Activated T-helper 2 cell treated with anti-CD3 and anti-CD28 coated beads, Interferon-gamma antibody, Interleukin-2, Interleukin-4, amounts not matched to agents 10 μg/mL and 5 μg/mL and 100 μg/mL, durations not matched to agents 14 hours and 24 hours and 36 hours (primary cell): ENCODE measurements at regions not wholly inside any gene's neighbourhood (a gene's known extent, or its start where the extent isn't known, plus 50 kb on each side); places are given as distances from the start of the nearest gene placed in this dataset.
"Not testable (repeated sequence)": the region's sequence is repeated elsewhere in the genome, so short reads cannot be mapped to it uniquely, and the experiment has no call there.

Experiments
- DNase-seq: peaks from one replicate; pipeline ENCODE4 v3.0.0; 2021; ENCODE audit warnings: low spot score
- H3K27ac Mint-ChIP-seq: one replicate; pipeline ENCODE4 v1.8.0; 2021; ENCODE audit warnings: mixed read lengths
- H3K27me3 Mint-ChIP-seq: one replicate; pipeline ENCODE4 v1.8.0; 2021; ENCODE audit warnings: low read depth, mixed read lengths
- H3K36me3 Mint-ChIP-seq: one replicate; pipeline ENCODE4 v1.8.0; 2021; ENCODE audit warnings: low read depth, mixed read lengths
- H3K4me1 Mint-ChIP-seq: one replicate; pipeline ENCODE4 v1.8.0; 2021; ENCODE audit warnings: low read depth, mixed read lengths
- H3K4me3 Mint-ChIP-seq: one replicate; pipeline ENCODE4 v1.8.0; 2021; ENCODE audit warnings: low read depth, mild to moderate bottlenecking, moderate library complexity, mixed read lengths
- H3K9me3 Mint-ChIP-seq: one replicate; pipeline ENCODE4 v1.8.0; 2021; ENCODE audit warnings: mixed read lengths
- intact Hi-C: fragments of 100-400 bp; cut with micrococcal nuclease; formaldehyde crosslinking; loops from one replicate; pipeline ENCODE4 v1.15.1; 2023

- Mint-ChIP-seq H3K4me3 (no peak overlapping the region), H3K27ac (no peak overlapping the region), H3K36me3 (no peaks in the 10 kb centered on the region), H3K27me3 (peaks cover 16% of the 10 kb centered on the region), H3K4me1 (no peaks in the 10 kb centered on the region), H3K9me3 (peaks cover 13% of the 10 kb centered on the region)
- intact Hi-C loops = no loop called here
- no peak for DNase-seq
Measured at GRCh38 chr1:31515936-31516335, 60.4 kb upstream of the TINAGL1 start.

DNA sequence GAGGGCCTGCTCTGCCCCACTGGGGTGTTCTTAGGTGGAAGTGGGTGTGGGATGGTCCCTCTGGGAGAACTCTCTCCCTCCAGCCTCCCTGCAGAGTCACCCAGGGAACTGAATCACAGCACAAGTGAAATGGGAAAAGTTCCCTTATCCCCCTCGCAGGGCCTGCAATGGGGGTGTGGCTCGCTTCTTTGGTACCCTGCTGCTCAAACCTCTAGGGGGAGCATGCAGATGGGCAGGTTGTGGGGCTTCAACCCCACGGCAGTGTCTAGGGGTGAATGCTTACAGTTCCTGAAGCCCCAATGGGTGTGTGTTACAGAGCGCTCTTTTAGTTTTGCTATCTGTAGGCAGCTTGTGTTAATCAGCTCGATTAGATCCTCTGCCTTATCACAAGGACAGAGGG, 59.0 kb upstream of the TINAGL1 start:
- Mint-ChIP-seq H3K4me1 (no peaks in the 10 kb centered on the region), H3K4me3 (no peak overlapping the region), H3K27ac (no peak overlapping the region), H3K36me3 (no peaks in the 10 kb centered on the region), H3K9me3 (peaks cover 13% of the 10 kb centered on the region), H3K27me3 (peaks cover 17% of the 10 kb centered on the region)
- intact Hi-C loops = no loop called here
- no peak for DNase-seq

GRCh38 chr1:31517986-31518385, 58.3 kb upstream of the TINAGL1 start:
- peaks cover 14% of the 10 kb centered on the region for H3K27me3 Mint-ChIP-seq
- H3K36me3 Mint-ChIP-seq, H3K4me1 Mint-ChIP-seq, intact Hi-C loops, DNase-seq, H3K27ac Mint-ChIP-seq, H3K4me3 Mint-ChIP-seq: not testable (repeated sequence)
- H3K9me3 Mint-ChIP-seq = peaks cover 13% of the 10 kb centered on the region

GRCh38 chr1:31521761-31522555, 54.4 kb upstream of the TINAGL1 start:
- intact Hi-C loops = no loop called here

GRCh38 chr1:31522556-31522845, 53.8 kb upstream of the TINAGL1 start:
- no peaks in the 10 kb centered on the region for H3K4me1 Mint-ChIP-seq
- H3K4me3 Mint-ChIP-seq = no peak overlapping the region
- H3K36me3 Mint-ChIP-seq = no peaks in the 10 kb centered on the region
- peaks cover 13% of the 10 kb centered on the region for H3K27me3 Mint-ChIP-seq
- intact Hi-C loops = no loop called here
- DNase-seq = no peak
- H3K9me3 Mint-ChIP-seq = no peaks in the 10 kb centered on the region
- H3K27ac Mint-ChIP-seq = no peak overlapping the region

More at GRCh38 chr1:31521761-31522555, 54.4 kb upstream of the TINAGL1 start:
- Mint-ChIP-seq H3K27me3 (peaks cover 13% of the 10 kb centered on the region), H3K4me1 (no peaks in the 10 kb centered on the region), H3K27ac (no peak overlapping the region), H3K36me3 (no peaks in the 10 kb centered on the region), H3K9me3 (no peaks in the 10 kb centered on the region), H3K4me3 (no peak overlapping the region)
- DNase-seq = no peak

GRCh38 chr1:31523012-31523411, 53.3 kb upstream of the TINAGL1 start:
- peaks cover 17% of the 10 kb centered on the region for H3K27me3 Mint-ChIP-seq
- H3K4me3 Mint-ChIP-seq = no peak overlapping the region
- intact Hi-C loops = no loop called here
- no peak for DNase-seq
- H3K27ac Mint-ChIP-seq = no peak overlapping the region
- no peaks in the 10 kb centered on the region for H3K4me1 Mint-ChIP-seq
- no peaks in the 10 kb centered on the region for H3K9me3 Mint-ChIP-seq
- H3K36me3 Mint-ChIP-seq = no peaks in the 10 kb centered on the region

DNA sequence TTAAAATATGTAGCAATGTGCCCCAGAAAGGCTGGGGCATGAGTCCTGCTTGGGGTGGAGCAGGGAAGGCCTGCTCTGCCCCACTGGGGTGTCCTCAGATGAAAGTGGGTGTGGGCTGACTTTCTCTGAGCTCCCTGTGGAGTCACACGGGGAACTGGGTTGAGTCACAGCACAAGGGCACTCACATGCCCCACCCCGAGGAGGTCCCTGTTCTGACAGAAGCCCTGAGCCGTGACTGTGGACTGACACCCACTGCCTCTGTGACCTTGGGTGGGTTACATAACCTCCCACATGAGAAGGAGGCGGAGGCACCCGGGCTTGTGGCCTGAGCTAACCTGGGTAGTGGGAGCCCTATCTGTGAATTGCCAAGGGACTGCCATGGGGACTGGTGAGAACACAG, 52.5 kb upstream of the TINAGL1 start:
- no peak overlapping the region for H3K4me3 Mint-ChIP-seq
- H3K36me3 Mint-ChIP-seq = no peaks in the 10 kb centered on the region
- no peak for DNase-seq
- H3K27ac Mint-ChIP-seq = no peak overlapping the region
- peaks cover 17% of the 10 kb centered on the region for H3K27me3 Mint-ChIP-seq
- intact Hi-C loops = no loop called here
- no peaks in the 10 kb centered on the region for H3K9me3 Mint-ChIP-seq
- H3K4me1 Mint-ChIP-seq = no peaks in the 10 kb centered on the region

DNA sequence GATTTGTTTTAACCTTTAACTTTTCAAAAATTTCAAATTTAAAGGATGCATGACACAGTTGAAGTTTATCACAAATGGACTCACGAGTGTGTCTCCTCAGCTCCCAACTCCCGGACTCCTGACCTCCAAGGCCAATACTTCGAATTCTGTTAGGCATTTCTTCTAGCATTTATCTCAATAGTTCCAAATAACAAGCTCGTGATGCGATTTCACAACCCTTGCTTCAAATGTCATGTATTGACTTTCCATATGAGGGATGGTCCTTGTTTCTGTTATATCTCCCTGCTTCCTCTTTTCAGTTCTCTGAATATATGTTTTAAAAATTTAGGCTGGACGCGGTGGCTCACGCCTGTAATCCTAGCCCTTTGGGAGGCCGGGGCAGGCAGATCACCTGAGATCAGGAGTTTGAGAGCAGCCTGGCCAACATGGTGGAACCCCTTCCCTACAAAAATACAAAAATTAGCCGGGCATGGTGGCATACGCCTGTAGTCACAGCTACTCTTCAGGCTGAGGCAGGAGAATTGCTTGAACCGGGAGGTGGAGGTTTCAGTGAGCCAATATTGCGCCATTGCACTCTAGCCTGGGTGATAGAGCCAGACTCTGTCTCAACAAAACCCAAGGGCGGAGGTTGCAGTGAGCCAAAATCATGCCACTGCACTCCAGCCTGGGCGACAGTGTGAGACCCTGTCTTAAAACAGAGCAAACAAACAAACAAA, 52.0 kb upstream of the TINAGL1 start:
- intact Hi-C loops = no loop called here
- Mint-ChIP-seq H3K4me1 (no peaks in the 10 kb centered on the region), H3K36me3 (no peaks in the 10 kb centered on the region), H3K27ac (no peak overlapping the region), H3K4me3 (no peak overlapping the region), H3K27me3 (peaks cover 15% of the 10 kb centered on the region), H3K9me3 (no peaks in the 10 kb centered on the region)
- DNase-seq = no peak
